Fibroblast of villous mesenchyme (primary cell): ENCODE measurements at regions not wholly inside any gene's neighbourhood (a gene's known extent, or its start where the extent isn't known, plus 50 kb on each side); places are given as distances from the start of the nearest gene placed in this dataset.
A peak's percentile ranks its signal among the peaks of the same experiment; 100 is the strongest.

Source experiments
- DNase-seq: peaks from one replicate; pipeline ENCODE4 v3.0.0-alpha.2; 2010; ENCODE audit warnings: low read depth
- H3K4me3 ChIP-seq: 2 replicates; pipeline ENCODE4 v1.5.1; 2011; ENCODE audit warnings: low read depth, mild to moderate bottlenecking, low read length
- CTCF ChIP-seq: IDR thresholded peaks from 2 replicates; pipeline ENCODE4 v1.5.1; 2012; ENCODE audit warnings: low read depth, mild to moderate bottlenecking, low read length; ENCODE audit not compliant: insufficient read depth

GRCh38 chr2:71988170-71988569 is 159.5 kb downstream of the CYP26B1 start:
- H3K4me3 ChIP-seq, result no peak overlapping the region
- no peak for DNase-seq
- no peak for TF ChIP-seq CTCF

- no peak for DNase-seq
- no peak overlapping the region for H3K4me3 ChIP-seq
- TF ChIP-seq CTCF, result no peak
Measured at GRCh38 chr2:71976685-71977084, 171.0 kb downstream of the CYP26B1 start.

GRCh38 chr2:71974846-71975245 is 172.8 kb downstream of the CYP26B1 start:
- no peak overlapping the region for H3K4me3 ChIP-seq
- no peak for TF ChIP-seq CTCF
- DNase-seq, result no peak

- no peak for TF ChIP-seq CTCF
- no peak overlapping the region for H3K4me3 ChIP-seq
- no peak for DNase-seq
Measured at GRCh38 chr2:71971493-71971892, 176.2 kb downstream of the CYP26B1 start.

- no peak overlapping the region for H3K4me3 ChIP-seq
- no peak for DNase-seq
- no peak for TF ChIP-seq CTCF
Measured at GRCh38 chr2:71965530-71965929, 182.1 kb downstream of the CYP26B1 start.

- DNase-seq, result peak; percentile 33
- no peak for TF ChIP-seq CTCF
- no peak overlapping the region for H3K4me3 ChIP-seq
Measured at GRCh38 chr2:71962911-71963694, 184.6 kb downstream of the CYP26B1 start.

- no peak for TF ChIP-seq CTCF
- no peak for DNase-seq
- H3K4me3 ChIP-seq, result no peak overlapping the region
Measured at GRCh38 chr2:71962350-71962749, 185.3 kb downstream of the CYP26B1 start.
